Lower leg skin (tissue), 3 donors: ENCODE measurements at regions not wholly inside any gene's neighbourhood (a gene's known extent, or its start where the extent isn't known, plus 50 kb on each side); places are given as distances from the start of the nearest gene placed in this dataset.

Experiments used
- POLR2A ChIP-seq, 2 donors: fragments of 450-650 bp; IDR thresholded peaks; one replicate each; pipeline ENCODE4 v1.6.1; 2016 to 2017; ENCODE audit warnings: antibody characterized with exemption in 2 of 2, mild to moderate bottlenecking in 1 of 2, moderate library complexity in 1 of 2
- TF ChIP-seq, protein P1 (sequence below), 3 donors: fragments of 450-650 bp; IDR thresholded peaks; one replicate each; pipeline ENCODE4 v1.5.1; 2016; ENCODE audit warnings: antibody characterized with exemption in 3 of 3, mild to moderate bottlenecking in 3 of 3, moderate library complexity in 2 of 3

DNA sequence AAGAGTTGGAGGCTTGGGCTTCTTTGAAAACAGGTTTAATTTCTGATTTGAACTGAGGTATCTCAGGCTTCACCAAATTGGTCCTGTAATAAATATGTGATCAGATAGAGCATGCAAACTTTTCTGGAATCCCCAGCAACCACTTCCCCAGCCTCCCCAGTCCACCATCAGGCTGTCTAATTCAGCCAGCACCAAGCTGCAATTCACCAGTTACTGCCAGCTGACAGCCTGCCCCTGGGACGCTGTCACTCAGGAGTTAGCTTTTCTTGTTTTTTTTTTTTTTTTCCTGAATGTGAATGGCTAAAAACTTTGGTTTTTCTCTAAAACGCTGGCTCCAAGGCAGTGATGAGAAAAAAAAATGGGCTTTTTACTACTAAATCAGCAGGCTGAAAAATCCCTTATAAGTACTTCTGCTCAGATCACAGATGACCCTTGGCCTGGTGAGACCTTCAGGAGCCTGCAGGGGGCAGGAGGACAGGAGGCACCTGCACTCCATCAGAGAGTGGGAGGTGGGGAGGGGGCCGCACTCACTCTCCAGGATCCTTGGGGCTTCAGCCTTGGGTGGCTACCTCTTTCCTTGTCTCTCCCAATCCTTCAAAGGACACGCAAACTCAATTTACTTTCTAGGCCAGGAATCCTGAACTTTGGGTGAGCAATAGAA lies 349.4 kb downstream of the GATA3 start:
- TF ChIP-seq, protein P1, sequence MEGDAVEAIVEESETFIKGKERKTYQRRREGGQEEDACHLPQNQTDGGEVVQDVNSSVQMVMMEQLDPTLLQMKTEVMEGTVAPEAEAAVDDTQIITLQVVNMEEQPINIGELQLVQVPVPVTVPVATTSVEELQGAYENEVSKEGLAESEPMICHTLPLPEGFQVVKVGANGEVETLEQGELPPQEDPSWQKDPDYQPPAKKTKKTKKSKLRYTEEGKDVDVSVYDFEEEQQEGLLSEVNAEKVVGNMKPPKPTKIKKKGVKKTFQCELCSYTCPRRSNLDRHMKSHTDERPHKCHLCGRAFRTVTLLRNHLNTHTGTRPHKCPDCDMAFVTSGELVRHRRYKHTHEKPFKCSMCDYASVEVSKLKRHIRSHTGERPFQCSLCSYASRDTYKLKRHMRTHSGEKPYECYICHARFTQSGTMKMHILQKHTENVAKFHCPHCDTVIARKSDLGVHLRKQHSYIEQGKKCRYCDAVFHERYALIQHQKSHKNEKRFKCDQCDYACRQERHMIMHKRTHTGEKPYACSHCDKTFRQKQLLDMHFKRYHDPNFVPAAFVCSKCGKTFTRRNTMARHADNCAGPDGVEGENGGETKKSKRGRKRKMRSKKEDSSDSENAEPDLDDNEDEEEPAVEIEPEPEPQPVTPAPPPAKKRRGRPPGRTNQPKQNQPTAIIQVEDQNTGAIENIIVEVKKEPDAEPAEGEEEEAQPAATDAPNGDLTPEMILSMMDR (IDR thresholded peaks at IDR 0.05) = no peak
- no peak for TF ChIP-seq POLR2A (IDR thresholded peaks at IDR 0.05)
